HepG2 (cell line): ENCODE measurements at regions not wholly inside any gene's neighbourhood (a gene's known extent, or its start where the extent isn't known, plus 50 kb on each side); places are given as distances from the start of the nearest gene placed in this dataset.

Experiments
- GATAD1 ChIP-seq: IDR thresholded peaks from 2 replicates; pipeline ENCODE4 v1.6.1; 2016; ENCODE audit warnings: missing genetic modification reagents, missing compliant biosample characterization
- GATAD2A ChIP-seq: IDR thresholded peaks from 2 replicates; pipeline ENCODE4 v1.6.1; 2016
- HIC2 ChIP-seq: sonication (generic); formaldehyde crosslinking; IDR thresholded peaks from 2 replicates; pipeline ENCODE4 v1.9.0; 2022; ENCODE audit warnings: low read depth, missing genetic modification reagents
- IKZF1 ChIP-seq: fragments of 450-650 bp; IDR thresholded peaks from 2 replicates; pipeline ENCODE4 v1.7.1; 2016
- KDM2A ChIP-seq: sonication (generic); formaldehyde crosslinking; IDR thresholded peaks from 2 replicates; pipeline ENCODE4 v1.4.0; 2020; ENCODE audit warnings: low read depth, missing genetic modification reagents, borderline replicate concordance
- KLF9 ChIP-seq: IDR thresholded peaks from 2 replicates; pipeline ENCODE4 v1.6.1; 2016; ENCODE audit warnings: low read depth
- MED13 ChIP-seq: sonication (generic); formaldehyde crosslinking; IDR thresholded peaks from 2 replicates; pipeline ENCODE4 v1.5.0; 2020; ENCODE audit warnings: missing genetic modification reagents
- MTA1 ChIP-seq: sonication (generic); formaldehyde crosslinking; IDR thresholded peaks from 2 replicates; pipeline ENCODE4 v1.4.0; 2020; ENCODE audit warnings: missing genetic modification reagents, mild to moderate bottlenecking, borderline replicate concordance
- MTERF4 ChIP-seq: sonication (generic); formaldehyde crosslinking; IDR thresholded peaks from 2 replicates; pipeline ENCODE4 v1.8.0; 2023; ENCODE audit warnings: mild to moderate bottlenecking, missing genetic modification reagents
- NFYB ChIP-seq: sonication (generic); formaldehyde crosslinking; IDR thresholded peaks from 2 replicates; pipeline ENCODE4 v1.4.0; 2020; ENCODE audit warnings: missing genetic modification reagents
- NPAS2 ChIP-seq: sonication (generic); formaldehyde crosslinking; IDR thresholded peaks from 2 replicates; pipeline ENCODE4 v1.8.0; 2022; ENCODE audit warnings: mild to moderate bottlenecking, missing genetic modification reagents, borderline replicate concordance
- NR2F1 ChIP-seq, 2 experiments: fragments of 450-650 bp in 1 of 2; formaldehyde crosslinking in 1 of 2; IDR thresholded peaks; 2 replicates each; pipeline versions ENCODE4 v1.5.0 to v1.6.1; 2016 to 2020; ENCODE audit warnings: mild to moderate bottlenecking in 1 of 2, missing compliant biosample characterization in 1 of 2, missing genetic modification reagents in 1 of 2, moderate library complexity in 1 of 2
- PAXIP1 ChIP-seq: sonication (generic); formaldehyde crosslinking; conservative IDR thresholded peaks from 2 replicates; pipeline ENCODE4 v1.4.0; 2020; ENCODE audit warnings: mild to moderate bottlenecking, missing genetic modification reagents, moderate library complexity
- PLSCR1 ChIP-seq: sonication (generic); formaldehyde crosslinking; IDR thresholded peaks from 2 replicates; pipeline ENCODE4 v1.5.0; 2020; ENCODE audit warnings: missing genetic modification reagents, mild to moderate bottlenecking, borderline replicate concordance
- POLR2A ChIP-seq, 2 experiments: IDR thresholded peaks; 2 replicates each; pipeline ENCODE4 v1.6.1; 2011; ENCODE audit warnings: low read depth in 2 of 2, low read length in 2 of 2, mild to moderate bottlenecking in 1 of 2, moderate library complexity in 1 of 2; ENCODE audit not compliant: insufficient read depth in 1 of 2
- RFX1 ChIP-seq: fragments of 450-650 bp; IDR thresholded peaks from 2 replicates; pipeline ENCODE4 v1.6.1; 2017
- SRSF9 ChIP-seq: fragments of 200-400 bp; formaldehyde crosslinking; IDR thresholded peaks from 2 replicates; pipeline ENCODE4 v1.6.1; 2018; ENCODE audit warnings: borderline replicate concordance, mild to moderate bottlenecking, low read depth, low read length; ENCODE audit not compliant: insufficient read depth, poor library complexity, severe bottlenecking
- ZNF143 ChIP-seq: sonication (generic); formaldehyde crosslinking; IDR thresholded peaks from 2 replicates; pipeline ENCODE4 v1.4.0; 2020; ENCODE audit warnings: missing genetic modification reagents
- ZNF225 ChIP-seq: sonication (generic); formaldehyde crosslinking; IDR thresholded peaks from 2 replicates; pipeline ENCODE4 v1.4.0; 2020; ENCODE audit warnings: mild to moderate bottlenecking, missing genetic modification reagents
- ZNF563 ChIP-seq: sonication (generic); formaldehyde crosslinking; IDR thresholded peaks from 2 replicates; pipeline ENCODE4 v1.8.0; 2022; ENCODE audit warnings: mild to moderate bottlenecking, moderate library complexity, missing genetic modification reagents
- ZNF691 ChIP-seq: sonication (generic); formaldehyde crosslinking; IDR thresholded peaks from 2 replicates; pipeline ENCODE4 v1.4.0; 2020; ENCODE audit warnings: missing genetic modification reagents, low read depth, mild to moderate bottlenecking, borderline replicate concordance
- ZNF747 ChIP-seq: sonication (generic); formaldehyde crosslinking; IDR thresholded peaks from 2 replicates; pipeline ENCODE4 v1.8.1; 2023; ENCODE audit warnings: missing genetic modification reagents, mild to moderate bottlenecking, borderline replicate concordance
- ZNF776 ChIP-seq: sonication (generic); formaldehyde crosslinking; IDR thresholded peaks from 2 replicates; pipeline ENCODE4 v1.4.0; 2020; ENCODE audit warnings: mild to moderate bottlenecking, missing genetic modification reagents
- ZSCAN25 ChIP-seq: sonication (generic); formaldehyde crosslinking; IDR thresholded peaks from 2 replicates; pipeline ENCODE4 v1.8.0; 2022; ENCODE audit warnings: mild to moderate bottlenecking, missing genetic modification reagents

GRCh38 chrX:129230850-129231512 lies 292.3 kb downstream of the SMARCA1 start (continued):
- TF ChIP-seq MTERF4 (no peak), GATAD2A (CRISPR knock-in tag) (peak; percentile 57; the same call in 1 of the 2 replicates), ZSCAN25 (CRISPR knock-in tag) (no peak), ZNF747 (CRISPR knock-in tag) (no peak), IKZF1 (no peak), NFYB (CRISPR knock-in tag) (no peak), KDM2A (CRISPR knock-in tag) (no peak), KLF9 (CRISPR knock-in tag) (no peak), ZNF776 (CRISPR knock-in tag) (no peak), POLR2A (IDR thresholded peaks at IDR 0.05; ENCODE audit: insufficient read depth in 1 of 2, low read depth in 2 of 2, low read length in 2 of 2) (no peak), HIC2 (CRISPR knock-in tag) (no peak), PAXIP1 (CRISPR knock-in tag) (peak; percentile 75), GATAD1 (CRISPR knock-in tag) (no peak), ZNF225 (no peak), MTA1 (CRISPR knock-in tag) (no peak), SRSF9 (no peak), NPAS2 (CRISPR knock-in tag) (no peak), PLSCR1 (CRISPR knock-in tag) (no peak), RFX1 (no peak), ZNF563 (no peak), NR2F1 (CRISPR knock-in tag; IDR thresholded peaks at IDR 0.05) (no peak), ZNF691 (CRISPR knock-in tag) (no peak), MED13 (CRISPR knock-in tag) (no peak), ZNF143 (CRISPR knock-in tag) (no peak)
